ENCODE measurements at regions not wholly inside any gene's neighbourhood (a gene's known extent, or its start where the extent isn't known, plus 50 kb on each side); places are given as distances from the start of the nearest gene placed in this dataset.

GRCh38 chr2:6410313-6410712 is 455.4 kb downstream of the CMPK2 start (continued):
- TF ChIP-seq EZH2 (IDR thresholded peaks at IDR 0.05; ENCODE audit: low read depth, low read length, severe bottlenecking) (no peak), SP2 (IDR thresholded peaks at IDR 0.05; ENCODE audit: low read length) (no peak), TAF7 (optimal IDR thresholded peaks at IDR 0.05; ENCODE audit: borderline replicate concordance, low read depth, low read length) (no peak), CEBPB (IDR thresholded peaks at IDR 0.05; ENCODE audit: low read depth, low read length) (no peak), USF2 (IDR thresholded peaks at IDR 0.05; ENCODE audit: low read length) (no peak)

Data from H1 (cell line).